GM19238 (cell line): ENCODE measurements at regions not wholly inside any gene's neighbourhood (a gene's known extent, or its start where the extent isn't known, plus 50 kb on each side); places are given as distances from the start of the nearest gene placed in this dataset.

Experiments used
- DNase-seq: peaks from one replicate; pipeline ENCODE4 v3.0.0; 2011; ENCODE audit warnings: low spot score; ENCODE audit not compliant: insufficient read length

GRCh38 chr2:105150231-105150630 is 91.3 kb upstream of the GPR45 start:
- no peak for DNase-seq

DNA sequence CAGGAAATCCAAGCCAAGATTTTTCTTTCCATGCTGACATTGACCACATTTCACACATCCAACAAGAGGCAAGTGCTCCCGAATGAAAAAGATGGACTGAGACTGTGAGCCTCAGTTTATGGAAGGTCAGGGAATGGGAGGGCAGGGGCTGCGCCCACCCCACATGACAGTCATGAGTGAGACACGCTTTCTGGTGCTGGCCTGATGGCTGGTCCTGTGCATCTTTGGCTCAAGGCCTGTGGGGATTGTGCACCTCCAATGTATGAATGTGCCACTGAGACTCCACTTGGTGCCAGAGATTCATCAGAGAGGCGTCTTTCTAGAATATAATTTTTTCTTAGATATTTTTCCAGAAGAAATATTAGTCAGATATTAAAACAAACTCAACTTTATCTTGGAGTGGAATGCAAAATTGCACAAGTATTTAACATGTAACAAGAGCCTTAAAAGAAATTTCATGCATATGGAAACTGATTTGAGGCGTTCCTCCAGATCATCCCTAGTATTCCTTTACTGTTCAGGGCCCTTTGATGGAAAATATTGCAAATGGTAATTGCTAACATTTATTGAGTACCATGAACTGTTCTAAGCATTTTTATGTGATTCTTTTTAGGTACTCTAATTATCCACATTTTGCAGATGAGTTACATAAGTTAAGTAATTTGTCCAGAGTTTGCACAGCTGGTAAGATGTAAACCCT is 87.3 kb upstream of the GPR45 start:
- DNase-seq = no peak

- no peak for DNase-seq
Observed at GRCh38 chr2:105156166-105156565, 85.4 kb upstream of the GPR45 start.

- no peak for DNase-seq
Observed at GRCh38 chr2:105158002-105158401, 83.5 kb upstream of the GPR45 start.

DNA sequence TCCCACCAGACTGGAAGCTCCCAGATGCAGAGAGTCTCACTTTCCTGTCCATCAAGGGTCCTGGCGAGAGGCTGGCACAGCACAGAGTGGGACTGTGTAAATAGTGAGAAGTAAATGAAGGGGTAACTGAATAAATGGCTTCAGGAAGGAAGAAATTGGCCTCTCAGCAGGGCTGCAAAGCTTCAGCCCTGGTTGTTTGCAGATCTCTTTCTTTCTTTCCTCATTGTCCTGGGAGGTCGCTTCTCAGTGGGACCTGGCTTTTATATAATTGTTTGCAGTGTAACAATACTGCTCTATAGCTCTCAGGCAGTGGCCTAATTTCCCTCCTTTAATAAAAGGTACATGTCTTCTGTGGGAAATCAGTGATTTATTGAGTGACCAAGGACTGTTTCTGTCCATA is 74.9 kb upstream of the GPR45 start:
- DNase-seq = no peak

GRCh38 chr2:105168543-105168942 is 73.0 kb upstream of the GPR45 start:
- no peak for DNase-seq

DNA sequence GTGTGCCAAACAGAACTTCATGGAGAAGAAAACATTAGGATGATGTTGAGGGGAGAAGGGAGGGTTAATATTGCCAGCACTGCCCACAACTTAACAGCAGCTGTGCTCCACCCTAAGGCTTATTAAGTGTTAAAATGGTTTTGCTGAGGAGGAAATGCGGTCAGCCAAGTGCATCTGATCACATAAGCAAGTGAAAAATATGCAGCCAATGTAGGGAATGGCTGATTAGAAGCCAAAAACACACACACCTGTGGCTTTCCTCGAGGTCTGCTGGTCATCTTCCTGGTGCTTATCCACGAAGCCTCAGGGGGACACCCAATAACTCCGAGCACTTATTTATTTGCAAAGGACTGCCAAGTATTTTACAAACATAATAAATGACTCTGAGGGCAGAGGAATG is 66.3 kb upstream of the GPR45 start:
- no peak for DNase-seq

GRCh38 chr2:105176429-105176828 is 65.1 kb upstream of the GPR45 start:
- DNase-seq = no peak

GRCh38 chr2:105177008-105177407 is 64.5 kb upstream of the GPR45 start:
- no peak for DNase-seq

DNA sequence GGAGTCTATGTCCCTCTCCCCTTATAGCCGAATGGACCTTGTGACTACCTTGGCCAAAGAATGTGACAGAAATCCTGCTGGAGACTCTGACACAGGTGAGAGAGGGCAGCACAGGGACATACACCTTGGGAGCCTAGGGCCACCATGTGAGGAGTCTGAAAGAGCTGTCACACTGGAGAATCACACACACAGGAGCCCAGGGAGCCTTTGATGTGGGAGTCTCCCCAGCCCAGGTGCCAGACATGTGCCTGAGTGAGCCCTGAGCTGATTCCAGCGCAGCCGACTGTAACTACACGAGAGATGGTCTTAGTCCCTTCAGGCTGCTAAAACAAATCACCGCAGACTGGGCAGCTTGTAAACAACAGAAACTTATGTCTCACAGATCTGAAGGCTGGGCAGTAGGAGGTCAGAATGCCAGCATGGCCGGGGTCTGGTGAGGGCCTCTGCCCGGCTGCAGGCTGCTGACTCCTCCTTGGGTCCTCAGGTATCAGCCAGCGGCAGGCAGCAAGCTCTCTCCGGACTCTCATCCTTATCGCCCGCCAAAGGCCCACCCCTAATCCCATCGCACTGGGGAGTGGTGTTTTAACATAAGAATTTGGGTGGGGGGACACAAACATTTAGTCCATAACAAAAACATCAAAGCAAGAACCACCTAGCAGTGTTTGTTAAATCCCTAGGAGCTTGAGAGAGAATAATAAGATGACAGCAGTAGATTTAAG is 63.8 kb upstream of the GPR45 start:
- no peak for DNase-seq

- DNase-seq = no peak
Observed at GRCh38 chr2:105179469-105180372, 61.8 kb upstream of the GPR45 start.

DNA sequence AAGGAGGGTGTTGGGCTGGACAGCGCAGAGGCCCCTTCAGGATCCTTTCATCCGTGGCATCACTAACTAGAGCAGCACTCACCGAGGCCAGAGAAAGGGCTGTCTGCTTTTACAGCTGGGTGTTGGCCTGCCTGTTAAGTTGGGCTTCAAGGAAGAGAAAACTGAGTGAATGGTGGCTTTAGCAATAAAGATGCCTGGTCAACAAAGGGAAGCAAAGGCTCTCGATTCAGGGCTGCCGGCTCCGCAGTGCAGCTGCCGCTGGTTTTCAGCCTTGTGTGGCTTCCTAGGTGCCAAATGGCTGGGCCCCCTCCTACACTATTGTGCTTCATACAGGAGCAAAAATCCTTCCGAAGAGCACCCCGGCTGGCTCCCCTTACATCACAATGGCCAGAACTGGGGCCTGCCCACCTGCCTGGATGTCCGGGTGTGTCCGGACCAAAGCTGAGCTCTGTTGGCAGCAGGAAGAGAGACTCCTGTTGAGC is 61.0 kb upstream of the GPR45 start:
- DNase-seq = no peak

DNA sequence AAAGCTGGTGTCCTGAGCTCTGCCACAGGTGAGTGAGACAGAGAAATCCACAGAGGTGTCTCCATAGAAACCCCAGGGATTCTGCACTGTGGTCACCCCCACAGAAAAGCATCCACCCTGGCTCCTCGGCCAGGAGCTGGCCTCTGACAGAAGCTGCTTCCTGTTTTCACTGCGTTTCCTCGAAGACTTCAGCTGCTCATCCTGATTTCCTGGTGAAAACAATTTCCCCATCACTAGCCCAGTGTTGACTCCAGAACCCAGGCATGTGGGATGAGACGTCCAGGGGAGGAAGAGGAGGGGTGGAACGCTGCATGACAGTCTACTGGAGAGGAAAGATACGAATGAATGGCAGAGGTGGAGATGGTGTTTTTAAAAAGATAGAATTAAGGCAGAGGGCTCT is 60.3 kb upstream of the GPR45 start:
- no peak for DNase-seq

DNA sequence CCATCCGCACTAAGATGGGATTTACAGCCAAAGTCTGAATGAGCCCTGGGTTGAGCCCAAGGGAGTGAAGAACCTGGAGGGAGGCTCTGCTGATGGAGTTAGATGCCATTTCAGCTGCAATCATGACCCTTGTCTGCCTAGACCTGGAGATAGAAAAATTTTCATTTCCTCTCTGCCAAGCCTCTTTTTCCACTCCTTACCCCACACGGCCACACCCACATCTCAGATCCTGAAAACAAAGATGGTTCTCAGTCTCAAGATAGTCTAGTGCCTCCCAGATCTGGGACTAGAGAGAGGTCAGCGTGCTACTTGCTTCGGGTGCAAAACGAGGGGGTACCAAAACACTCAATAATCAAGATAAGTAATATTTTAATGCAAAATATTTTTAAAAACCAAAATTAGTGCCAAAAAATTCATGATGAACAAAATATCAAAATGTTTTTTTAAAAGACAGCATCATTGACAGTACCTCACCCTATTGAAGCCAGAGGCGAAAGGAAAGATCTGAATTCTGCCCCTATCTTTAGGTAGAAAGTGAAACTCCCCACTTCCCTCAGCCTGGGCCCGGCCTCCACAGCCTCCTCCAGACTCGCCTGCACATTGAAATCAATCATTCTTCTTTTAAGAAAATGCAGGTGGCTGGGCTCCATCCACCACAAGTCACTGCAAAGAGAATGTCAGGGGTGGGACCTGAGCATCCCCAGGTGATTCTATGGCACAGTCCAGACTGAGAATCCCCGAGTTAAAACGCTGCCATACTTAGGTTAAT is 57.8 kb upstream of the GPR45 start:
- DNase-seq = peak; percentile 17

DNA sequence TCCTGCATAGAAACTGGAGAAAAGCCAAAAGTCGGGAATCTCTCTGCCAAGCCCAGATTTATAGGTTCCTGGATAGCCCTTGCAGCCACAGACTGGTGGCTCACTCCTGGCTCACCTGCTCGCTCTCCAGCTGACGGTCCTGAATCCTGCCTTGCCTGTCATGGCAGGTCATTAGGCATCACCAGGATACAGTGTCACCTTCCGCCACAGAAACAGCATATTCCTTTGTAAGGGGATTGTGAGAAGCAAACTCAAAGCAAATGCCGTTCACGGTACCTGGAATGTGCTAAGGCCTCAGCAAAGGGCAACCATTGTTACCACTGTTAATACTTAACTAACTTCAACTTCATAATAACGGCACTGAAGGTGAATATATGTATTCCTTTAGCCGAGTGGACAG is 57.1 kb upstream of the GPR45 start:
- no peak for DNase-seq

- DNase-seq = no peak
Observed at GRCh38 chr2:105186967-105187498, 54.5 kb upstream of the GPR45 start.

DNA sequence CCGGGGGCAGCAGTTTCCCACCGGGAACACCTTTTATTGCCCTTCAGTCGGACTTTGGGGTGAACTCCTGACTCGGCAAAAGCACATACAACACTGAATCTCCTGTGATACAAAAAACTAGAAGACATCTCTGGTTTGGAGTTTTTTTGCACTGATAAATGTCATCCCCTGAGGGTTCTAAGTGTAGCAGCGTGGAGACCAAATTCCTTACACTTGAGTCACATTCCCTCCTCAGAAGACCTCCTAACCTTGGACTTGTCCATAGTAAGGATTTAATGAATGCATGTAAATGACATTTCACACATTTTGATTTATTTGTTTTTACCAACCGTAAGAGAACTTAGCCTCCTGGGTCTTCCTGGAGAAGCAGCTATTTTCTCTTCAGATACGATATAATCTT is 54.0 kb upstream of the GPR45 start:
- no peak for DNase-seq

- no peak for DNase-seq
Observed at GRCh38 chr2:105188343-105188742, 53.2 kb upstream of the GPR45 start.
